Heart right ventricle (tissue), 16 donors: ENCODE measurements at regions not wholly inside any gene's neighbourhood (a gene's known extent, or its start where the extent isn't known, plus 50 kb on each side); places are given as distances from the start of the nearest gene placed in this dataset.

ENCODE experiments used
- ATAC-seq, 8 donors: fragments of 200-7000 bp; cut with Tn5 transposase; one replicate each; pipeline ENCODE4 v1.9.1; 2020; ENCODE audit warnings: mild to moderate bottlenecking in 8 of 8, moderate library complexity in 8 of 8, moderate number of reproducible peaks in 1 of 8
- DNase-seq, 2 donors: peaks; one replicate each; pipeline ENCODE4 v3.0.0-alpha.2; 2020
- H3K27ac ChIP-seq, 10 donors: fragments of 200-600 bp; sonication (generic) in 2 of 10; one replicate each; pipeline versions ENCODE4 v1.5.0 to v1.8.0; 2020 to 2022; ENCODE audit warnings: mild to moderate bottlenecking in 3 of 10
- H3K27me3 ChIP-seq, 7 donors: fragments of 200-600 bp; one replicate each; pipeline ENCODE4 v1.8.0; 2021 to 2022; ENCODE audit warnings: mild to moderate bottlenecking in 2 of 7
- H3K36me3 ChIP-seq, 9 donors: fragments of 200-600 bp; sonication (generic) in 1 of 9; one replicate each; pipeline versions ENCODE4 v1.5.0 to v1.8.0; 2020 to 2022; ENCODE audit warnings: mild to moderate bottlenecking in 2 of 9
- H3K4me1 ChIP-seq, 9 donors: fragments of 200-600 bp; sonication (generic) in 1 of 9; one replicate each; pipeline versions ENCODE4 v1.5.0 to v1.8.0; 2020 to 2022; ENCODE audit warnings: mild to moderate bottlenecking in 4 of 9
- H3K4me3 ChIP-seq, 10 donors: fragments of 200-600 bp; sonication (generic) in 2 of 10; one replicate each; pipeline versions ENCODE4 v1.5.0 to v1.8.0; 2020 to 2022; ENCODE audit warnings: mild to moderate bottlenecking in 7 of 10, moderate library complexity in 2 of 10
- H3K9me3 ChIP-seq, 11 donors: fragments of 200-600 bp in 10 of 11; sonication (generic) in 2 of 11; one replicate each; pipeline versions ENCODE4 v1.5.0 to v1.8.0; 2013 to 2022; ENCODE audit warnings: mild to moderate bottlenecking in 2 of 11, control low read depth in 1 of 11, moderate library complexity in 1 of 11
- WGBS, 2 donors: extraction: QIAGEN DNeasy Blood & Tissue Kit; methylation state at CpG; one replicate each; pipeline ENCODE4 v1.1.7; 2013; ENCODE audit warnings: inconsistent platforms in 1 of 2; 5-methylcytosine and 5-hydroxymethylcytosine counted together
- intact Hi-C, 10 donors: fragments of 100-400 bp; cut with DNase I; formaldehyde crosslinking; loops; one replicate each; pipeline versions ENCODE4 v1.11.1 to v1.14.2; 2022
- TF ChIP-seq, protein P1 (sequence below), 9 donors: fragments of 200-600 bp; sonication (generic) in 2 of 9; IDR thresholded peaks; one replicate each; pipeline versions ENCODE4 v1.5.0 to v1.8.0; 2021 to 2022; ENCODE audit warnings: antibody characterized with exemption in 9 of 9, mild to moderate bottlenecking in 5 of 9, moderate library complexity in 1 of 9
- donor health status: Arrhythmogenic right ventricular cardiomyopathy.
- donor health status: ischemic (EF 13 %, LVEDD 7.1; RV severe dilation, severe dysfunction).
- donor health status: healthy with polysubstance abuse.
- donor health status: DM: no; HTN: yes; CAD: no.
- donor health status: DM: no; HTN: no; CAD: no.
- donor health status: ischemic (EF 25% LVEDD 6.9; RV normal size, moderate dysfunction).
- donor health status: ischemic (EF 25% LVEDD 5.7; RV mildly dilated, moderate dysfunction).
- donor health status: healthy.
- donor health status: DM: yes; HTN: yes; CAD: no.
- donor health status: Ischemic cardiomyopathy.
- donor health status: ischemic (EF 35%, LVEDD 5.7; RV mildly dilated, moderate dysfunction).
- donor health status: nonischemic (EF 11% LVEDD 7.7; RV severe dilation, severe dysfunction).
- donor health status: DM: yes; HTN: yes; CAD: no.
- donor health status: PGD.
- donor health status: ischemic (EF 29% LVEDD 5.4; RV normal size, mild dysfunction).
- donor health status: nonischemic (EF 23%, LVEDD 6.1; RV moderate dilation, normal function).

GRCh38 chr13:74306496-74306895 lies 172.3 kb upstream of the KLF12 start:
- no peaks in the 10 kb centered on the region for H3K27me3 ChIP-seq
- no peak overlapping the region for H3K27ac ChIP-seq
- H3K36me3 ChIP-seq: no peaks in the 10 kb centered on the region
- no peak overlapping the region for H3K4me3 ChIP-seq
- DNase-seq (no peak), ATAC-seq (peak in 3 of 8 donors; percentile 31 to 51 (median 33))
- H3K4me1 ChIP-seq: peaks cover 0 to 4% (median 0%) of the 10 kb centered on the region in 9 donors
- intact Hi-C loops: loop anchor here in 1 of 10 donors (10.0 kb wide), 1 partner anchor 908 kb away; no protein-coding TSS in a partner anchor
- no peaks in the 10 kb centered on the region for H3K9me3 ChIP-seq
- 39 to 47% methylated on average over 2 of the region's 2 CpGs for WGBS, 2 donors
- TF ChIP-seq, protein P1, sequence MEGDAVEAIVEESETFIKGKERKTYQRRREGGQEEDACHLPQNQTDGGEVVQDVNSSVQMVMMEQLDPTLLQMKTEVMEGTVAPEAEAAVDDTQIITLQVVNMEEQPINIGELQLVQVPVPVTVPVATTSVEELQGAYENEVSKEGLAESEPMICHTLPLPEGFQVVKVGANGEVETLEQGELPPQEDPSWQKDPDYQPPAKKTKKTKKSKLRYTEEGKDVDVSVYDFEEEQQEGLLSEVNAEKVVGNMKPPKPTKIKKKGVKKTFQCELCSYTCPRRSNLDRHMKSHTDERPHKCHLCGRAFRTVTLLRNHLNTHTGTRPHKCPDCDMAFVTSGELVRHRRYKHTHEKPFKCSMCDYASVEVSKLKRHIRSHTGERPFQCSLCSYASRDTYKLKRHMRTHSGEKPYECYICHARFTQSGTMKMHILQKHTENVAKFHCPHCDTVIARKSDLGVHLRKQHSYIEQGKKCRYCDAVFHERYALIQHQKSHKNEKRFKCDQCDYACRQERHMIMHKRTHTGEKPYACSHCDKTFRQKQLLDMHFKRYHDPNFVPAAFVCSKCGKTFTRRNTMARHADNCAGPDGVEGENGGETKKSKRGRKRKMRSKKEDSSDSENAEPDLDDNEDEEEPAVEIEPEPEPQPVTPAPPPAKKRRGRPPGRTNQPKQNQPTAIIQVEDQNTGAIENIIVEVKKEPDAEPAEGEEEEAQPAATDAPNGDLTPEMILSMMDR (IDR thresholded peaks at IDR 0.05): no peak

GRCh38 chr13:74305876-74306275 lies 171.7 kb upstream of the KLF12 start:
- TF ChIP-seq, protein P1 (IDR thresholded peaks at IDR 0.05): no peak
- H3K9me3 ChIP-seq: no peaks in the 10 kb centered on the region
- no peaks in the 10 kb centered on the region for H3K36me3 ChIP-seq
- no peaks in the 10 kb centered on the region for H3K27me3 ChIP-seq
- H3K4me1 ChIP-seq: peaks cover 0 to 9% (median 0%) of the 10 kb centered on the region in 9 donors
- WGBS, 2 donors: 28 to 41% methylated on average over 3 of the region's 3 CpGs
- DNase-seq: no peak
- ATAC-seq: peak in 3 of 8 donors; percentile 22 to 50 (median 41)
- H3K27ac ChIP-seq: peak overlapping the region in 2 of 10 donors; percentile 6 to 30
- peak overlapping the region in 4 of 10 donors; percentile 0 to 7 (median 4) for H3K4me3 ChIP-seq
- intact Hi-C loops: loop anchor here in 1 of 10 donors (10.0 kb wide), 1 partner anchor 909 kb away; no protein-coding TSS in a partner anchor

GRCh38 chr13:74301258-74301935 lies 167.2 kb upstream of the KLF12 start:
- Histone ChIP-seq H3K36me3 (no peaks in the 10 kb centered on the region), H3K4me1 (peaks cover 0 to 14% (median 0%) of the 10 kb centered on the region in 9 donors), H3K27me3 (no peaks in the 10 kb centered on the region), H3K27ac (peak overlapping the region in 5 of 10 donors; percentile 13 to 51 (median 46)), H3K9me3 (no peaks in the 10 kb centered on the region), H3K4me3 (no peak overlapping the region)
- peak in 5 of 8 donors; percentile 61 to 68 (median 66) for ATAC-seq
- TF ChIP-seq, protein P1 (IDR thresholded peaks at IDR 0.05): no peak
- intact Hi-C loops: loop anchor here in 2 of 10 donors (5.0 to 10.0 kb wide), 2 partner anchors 154 to 913 kb away; no protein-coding TSS in a partner anchor
- 48 to 58% methylated on average over 9 of the region's 9 CpGs for WGBS, 2 donors
- DNase-seq: no peak

DNA sequence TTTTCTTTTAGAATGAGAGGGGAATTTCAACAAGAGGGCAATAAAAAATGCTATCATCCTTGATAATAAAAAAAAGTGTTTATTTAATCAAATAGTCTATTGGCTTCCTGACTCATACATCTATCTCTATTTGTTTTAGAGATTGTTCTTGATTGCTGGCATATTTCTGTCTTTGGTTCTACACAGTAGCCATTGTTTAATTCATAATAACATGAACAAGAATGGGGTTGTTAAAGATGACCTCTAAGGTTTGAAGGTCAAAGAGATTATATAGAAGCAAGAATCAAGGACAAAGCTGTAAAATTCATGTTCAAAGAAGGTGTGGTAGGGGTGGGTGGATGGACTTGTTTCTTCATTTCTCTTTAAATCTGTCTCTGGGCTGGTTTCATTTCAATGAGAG lies 166.0 kb upstream of the KLF12 start:
- ATAC-seq: no peak
- peak overlapping the region in 2 of 10 donors; percentile 32 to 46 for H3K27ac ChIP-seq

More for the DNA sequence above, 166.0 kb upstream of the KLF12 start:
- H3K4me3 ChIP-seq: no peak overlapping the region
- H3K4me1 ChIP-seq: peaks cover 0 to 14% (median 0%) of the 10 kb centered on the region in 9 donors
- no peaks in the 10 kb centered on the region for H3K27me3 ChIP-seq
- TF ChIP-seq, protein P1 (IDR thresholded peaks at IDR 0.05): no peak
- no peaks in the 10 kb centered on the region for H3K36me3 ChIP-seq
- no peaks in the 10 kb centered on the region for H3K9me3 ChIP-seq
- intact Hi-C loops: loop anchor here in 2 of 10 donors (5.0 to 10.0 kb wide), 2 partner anchors 153 to 915 kb away; no protein-coding TSS in a partner anchor
- no peak for DNase-seq
